Spleen (tissue), 7 donors: ENCODE measurements at regions not wholly inside any gene's neighbourhood (a gene's known extent, or its start where the extent isn't known, plus 50 kb on each side); places are given as distances from the start of the nearest gene placed in this dataset.

Experiments used
- CTCF ChIP-seq, 11 experiments: fragments of 200-600 bp in 7 of 11; fragments of 450-650 bp in 4 of 11; sonication (generic) in 4 of 11; IDR thresholded peaks in 8 of 11; conservative IDR thresholded peaks in 3 of 11; 1 replicate in 7 of 11; 2 replicates in 4 of 11; pipeline versions ENCODE4 v1.4.0 to v1.8.0; 2016 to 2021; ENCODE audit warnings: antibody characterized with exemption in 11 of 11, inconsistent platforms in 4 of 11, mild to moderate bottlenecking in 1 of 11
- POLR2A ChIP-seq, 3 donors: fragments of 450-650 bp; IDR thresholded peaks; one replicate each; pipeline ENCODE4 v1.5.1; 2017; ENCODE audit warnings: antibody characterized with exemption in 3 of 3, mild to moderate bottlenecking in 1 of 3
- donor health status: DM: no; HTN: no; CAD: no; lungs with moderate emphysema.
- donor health status: DM: no; HTN: no; CAD: no.
- donor health status: DM: no; HTN: no; CAD: no.

- no peak for TF ChIP-seq CTCF (IDR thresholded peaks at IDR 0.05 in 8 of 11, conservative IDR thresholded peaks at IDR 0.05 in 3 of 11)
- no peak for TF ChIP-seq POLR2A (IDR thresholded peaks at IDR 0.05)
These were observed 359.5 kb upstream of the FGF16 start for GRCh38 chrX:77087529-77088169.
